Panc1 (cell line): ENCODE measurements at regions not wholly inside any gene's neighbourhood (a gene's known extent, or its start where the extent isn't known, plus 50 kb on each side); places are given as distances from the start of the nearest gene placed in this dataset.

ENCODE experiments used
- CTCF ChIP-seq: fragments of 450-650 bp; IDR thresholded peaks from 2 replicates; pipeline ENCODE4 v1.5.1; 2017; ENCODE audit warnings: mild to moderate bottlenecking
- POLR2AphosphoS5 ChIP-seq: IDR thresholded peaks from 2 replicates; pipeline ENCODE4 v1.6.1; 2012; ENCODE audit warnings: mild to moderate bottlenecking, low read depth, low read length, moderate library complexity
- SIN3A ChIP-seq: IDR thresholded peaks from 2 replicates; pipeline ENCODE4 v1.6.1; 2012; ENCODE audit warnings: low read depth, mild to moderate bottlenecking, low read length, moderate library complexity, borderline replicate concordance; ENCODE audit not compliant: insufficient read depth
- TCF7L2 ChIP-seq: IDR thresholded peaks from 2 replicates; pipeline ENCODE4 v1.6.1; 2011; ENCODE audit warnings: mild to moderate bottlenecking, low read depth, low read length, inconsistent platforms
- TF ChIP-seq, protein P1 (sequence below), 2 experiments: IDR thresholded peaks; 2 replicates each; pipeline ENCODE4 v1.6.1; 2011 to 2012; ENCODE audit warnings: low read depth in 2 of 2, control low read depth in 1 of 2, low read length in 1 of 2, mild to moderate bottlenecking in 1 of 2, moderate library complexity in 1 of 2; ENCODE audit not compliant: insufficient read depth in 1 of 2

DNA sequence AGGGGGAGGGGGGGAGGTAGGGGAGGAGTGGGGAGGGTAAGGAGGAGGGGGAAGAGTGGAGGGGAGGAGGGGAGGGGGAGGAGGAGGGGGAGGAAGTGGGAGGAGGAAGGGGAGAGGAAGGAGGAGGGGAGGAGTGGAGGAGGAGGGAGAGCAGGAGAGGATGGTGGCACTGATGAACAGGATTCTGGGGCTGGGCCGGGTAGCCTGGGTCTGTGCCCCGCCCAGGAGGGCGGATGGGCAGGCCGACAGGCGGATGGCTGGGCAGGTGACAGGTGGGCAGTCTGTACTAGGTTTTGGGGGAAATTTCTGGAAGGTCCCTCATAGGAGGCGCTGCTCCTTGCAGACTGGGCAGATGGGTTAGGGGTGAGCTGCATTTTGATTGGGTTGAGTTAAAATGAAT lies 66.0 kb upstream of the ADRA2C start:
- no peak for TF ChIP-seq CTCF
- TF ChIP-seq, protein P1, sequence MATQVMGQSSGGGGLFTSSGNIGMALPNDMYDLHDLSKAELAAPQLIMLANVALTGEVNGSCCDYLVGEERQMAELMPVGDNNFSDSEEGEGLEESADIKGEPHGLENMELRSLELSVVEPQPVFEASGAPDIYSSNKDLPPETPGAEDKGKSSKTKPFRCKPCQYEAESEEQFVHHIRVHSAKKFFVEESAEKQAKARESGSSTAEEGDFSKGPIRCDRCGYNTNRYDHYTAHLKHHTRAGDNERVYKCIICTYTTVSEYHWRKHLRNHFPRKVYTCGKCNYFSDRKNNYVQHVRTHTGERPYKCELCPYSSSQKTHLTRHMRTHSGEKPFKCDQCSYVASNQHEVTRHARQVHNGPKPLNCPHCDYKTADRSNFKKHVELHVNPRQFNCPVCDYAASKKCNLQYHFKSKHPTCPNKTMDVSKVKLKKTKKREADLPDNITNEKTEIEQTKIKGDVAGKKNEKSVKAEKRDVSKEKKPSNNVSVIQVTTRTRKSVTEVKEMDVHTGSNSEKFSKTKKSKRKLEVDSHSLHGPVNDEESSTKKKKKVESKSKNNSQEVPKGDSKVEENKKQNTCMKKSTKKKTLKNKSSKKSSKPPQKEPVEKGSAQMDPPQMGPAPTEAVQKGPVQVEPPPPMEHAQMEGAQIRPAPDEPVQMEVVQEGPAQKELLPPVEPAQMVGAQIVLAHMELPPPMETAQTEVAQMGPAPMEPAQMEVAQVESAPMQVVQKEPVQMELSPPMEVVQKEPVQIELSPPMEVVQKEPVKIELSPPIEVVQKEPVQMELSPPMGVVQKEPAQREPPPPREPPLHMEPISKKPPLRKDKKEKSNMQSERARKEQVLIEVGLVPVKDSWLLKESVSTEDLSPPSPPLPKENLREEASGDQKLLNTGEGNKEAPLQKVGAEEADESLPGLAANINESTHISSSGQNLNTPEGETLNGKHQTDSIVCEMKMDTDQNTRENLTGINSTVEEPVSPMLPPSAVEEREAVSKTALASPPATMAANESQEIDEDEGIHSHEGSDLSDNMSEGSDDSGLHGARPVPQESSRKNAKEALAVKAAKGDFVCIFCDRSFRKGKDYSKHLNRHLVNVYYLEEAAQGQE (IDR thresholded peaks at IDR 0.05; ENCODE audit: insufficient read depth in 1 of 2, low read depth in 2 of 2, low read length in 1 of 2) = no peak
- no peak for TF ChIP-seq SIN3A
- no peak for TF ChIP-seq POLR2AphosphoS5
- TF ChIP-seq TCF7L2 = no peak
